ENCODE measurements at regions not wholly inside any gene's neighbourhood (a gene's known extent, or its start where the extent isn't known, plus 50 kb on each side); places are given as distances from the start of the nearest gene placed in this dataset.
A peak's percentile ranks its signal among the peaks of the same experiment; 100 is the strongest.

DNA sequence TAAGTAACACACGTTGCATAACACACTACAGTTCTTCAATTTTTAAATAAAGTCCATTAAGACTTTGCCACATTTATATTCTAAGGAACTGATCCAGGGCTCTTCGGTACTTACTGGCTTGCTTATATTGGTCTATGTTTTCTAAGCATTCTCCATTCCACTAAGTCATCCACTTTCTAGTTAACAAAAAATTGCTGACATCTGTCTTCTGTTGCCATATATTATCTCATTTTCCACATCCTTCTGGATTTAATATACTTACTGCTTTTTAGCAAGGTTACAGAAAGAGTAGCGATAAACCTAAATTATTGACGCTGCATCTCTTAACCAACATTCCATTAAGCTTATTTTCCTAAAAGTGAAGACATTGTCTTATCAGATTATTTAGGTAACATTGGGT is 238.4 kb upstream of the LRIG3 start:
- TF ChIP-seq, protein P1, sequence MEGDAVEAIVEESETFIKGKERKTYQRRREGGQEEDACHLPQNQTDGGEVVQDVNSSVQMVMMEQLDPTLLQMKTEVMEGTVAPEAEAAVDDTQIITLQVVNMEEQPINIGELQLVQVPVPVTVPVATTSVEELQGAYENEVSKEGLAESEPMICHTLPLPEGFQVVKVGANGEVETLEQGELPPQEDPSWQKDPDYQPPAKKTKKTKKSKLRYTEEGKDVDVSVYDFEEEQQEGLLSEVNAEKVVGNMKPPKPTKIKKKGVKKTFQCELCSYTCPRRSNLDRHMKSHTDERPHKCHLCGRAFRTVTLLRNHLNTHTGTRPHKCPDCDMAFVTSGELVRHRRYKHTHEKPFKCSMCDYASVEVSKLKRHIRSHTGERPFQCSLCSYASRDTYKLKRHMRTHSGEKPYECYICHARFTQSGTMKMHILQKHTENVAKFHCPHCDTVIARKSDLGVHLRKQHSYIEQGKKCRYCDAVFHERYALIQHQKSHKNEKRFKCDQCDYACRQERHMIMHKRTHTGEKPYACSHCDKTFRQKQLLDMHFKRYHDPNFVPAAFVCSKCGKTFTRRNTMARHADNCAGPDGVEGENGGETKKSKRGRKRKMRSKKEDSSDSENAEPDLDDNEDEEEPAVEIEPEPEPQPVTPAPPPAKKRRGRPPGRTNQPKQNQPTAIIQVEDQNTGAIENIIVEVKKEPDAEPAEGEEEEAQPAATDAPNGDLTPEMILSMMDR (IDR thresholded peaks at IDR 0.05): no peak
- ATAC-seq (no peak), DNase-seq (no peak)
- intact Hi-C loops (cut with DNase I, micrococcal nuclease): loop anchor here in 1 of 2 donors (10.0 kb wide), 1 partner anchor 814 kb away; no protein-coding TSS in a partner anchor
- Histone ChIP-seq H3K4me1 (ENCODE audit: low read depth) (no peaks in the 10 kb centered on the region), H3K36me3 (ENCODE audit: low read depth) (no peaks in the 10 kb centered on the region), H3K9me3 (no peaks in the 10 kb centered on the region), H3K4me3 (no peak overlapping the region)

DNA sequence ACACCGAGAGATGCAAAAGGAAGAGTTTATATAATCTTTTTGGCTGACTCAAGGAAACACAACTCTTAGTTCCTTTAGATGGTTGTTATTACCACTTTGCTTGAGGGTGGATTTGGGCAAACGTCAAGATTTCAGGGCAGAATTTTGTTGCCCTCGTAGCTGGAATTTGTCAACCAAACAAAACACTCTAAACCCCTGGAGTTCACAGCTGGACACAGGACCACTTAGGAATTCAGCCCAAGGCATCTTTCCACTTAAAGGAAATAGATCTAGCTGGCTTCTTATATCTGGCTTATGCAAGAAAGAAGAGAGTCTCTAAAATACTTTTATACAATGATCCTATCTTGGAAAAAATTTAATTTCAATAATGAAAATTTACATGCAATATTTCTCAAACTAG is 237.8 kb upstream of the LRIG3 start:
- Histone ChIP-seq H3K9me3 (no peaks in the 10 kb centered on the region), H3K4me3 (no peak overlapping the region), H3K4me1 (ENCODE audit: low read depth) (no peaks in the 10 kb centered on the region), H3K36me3 (ENCODE audit: low read depth) (no peaks in the 10 kb centered on the region)
- DNase-seq (no peak), ATAC-seq (no peak)
- intact Hi-C loops (cut with DNase I, micrococcal nuclease): loop anchor here in 1 of 2 donors (10.0 kb wide), 1 partner anchor 813 kb away; no protein-coding TSS in a partner anchor
- TF ChIP-seq, protein P1 (IDR thresholded peaks at IDR 0.05): no peak

DNA sequence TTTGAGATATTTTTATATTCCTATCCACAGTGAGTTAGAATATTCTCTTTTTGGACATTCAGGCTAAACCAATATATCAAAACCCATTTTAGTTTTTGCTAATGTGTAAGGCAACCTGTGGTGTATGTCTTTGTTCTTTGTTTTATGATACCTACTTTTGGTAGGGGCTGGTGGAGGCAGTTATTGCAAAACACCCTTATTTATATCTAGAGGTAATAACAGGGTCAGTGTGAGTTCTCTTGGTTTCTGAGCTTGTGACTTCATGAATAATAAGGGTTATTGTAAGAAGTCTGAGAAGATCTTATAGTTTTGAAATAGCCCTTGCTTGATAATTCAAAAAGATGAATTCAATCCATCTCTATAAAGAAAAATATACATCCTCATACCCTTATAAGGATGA is 235.1 kb upstream of the LRIG3 start:
- ATAC-seq (no peak), DNase-seq (no peak)
- H3K36me3 ChIP-seq (ENCODE audit: low read depth): no peaks in the 10 kb centered on the region
- TF ChIP-seq, protein P1 (IDR thresholded peaks at IDR 0.05): no peak
- no peak overlapping the region for H3K4me3 ChIP-seq
- no peaks in the 10 kb centered on the region for H3K4me1 ChIP-seq (ENCODE audit: low read depth)
- intact Hi-C loops (cut with DNase I, micrococcal nuclease): loop anchor here in 1 of 2 donors (10.0 kb wide), 1 partner anchor 811 kb away; no protein-coding TSS in a partner anchor
- H3K9me3 ChIP-seq: no peaks in the 10 kb centered on the region

DNA sequence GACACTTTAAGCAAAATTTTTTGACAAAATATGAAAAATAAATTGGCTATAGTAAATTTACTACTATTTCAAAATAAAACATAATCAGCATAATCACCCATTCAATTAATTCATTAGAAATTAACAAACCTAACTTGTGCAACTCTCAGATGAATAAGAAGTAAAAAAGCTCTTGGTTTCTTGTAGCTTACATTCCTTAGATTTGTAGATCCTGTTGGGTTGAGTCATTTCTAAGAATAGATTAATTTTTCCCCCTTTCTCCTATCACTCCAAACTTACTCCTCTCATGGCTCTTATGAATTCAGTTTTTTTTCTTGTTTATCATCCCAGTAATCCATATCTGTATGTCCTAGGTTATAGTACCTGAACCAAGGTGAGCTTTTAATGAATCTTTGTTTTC is 230.9 kb upstream of the LRIG3 start:
- ATAC-seq (no peak), DNase-seq (no peak)
- no peaks in the 10 kb centered on the region for H3K9me3 ChIP-seq
- no peaks in the 10 kb centered on the region for H3K36me3 ChIP-seq (ENCODE audit: low read depth)
- H3K4me1 ChIP-seq (ENCODE audit: low read depth): no peaks in the 10 kb centered on the region
- intact Hi-C loops (cut with DNase I, micrococcal nuclease): loop anchor here (5.0 to 10.0 kb wide), 2 partner anchors 39 to 806 kb away; no protein-coding TSS in a partner anchor
- H3K4me3 ChIP-seq: no peak overlapping the region
- TF ChIP-seq, protein P1 (IDR thresholded peaks at IDR 0.05): no peak

DNA sequence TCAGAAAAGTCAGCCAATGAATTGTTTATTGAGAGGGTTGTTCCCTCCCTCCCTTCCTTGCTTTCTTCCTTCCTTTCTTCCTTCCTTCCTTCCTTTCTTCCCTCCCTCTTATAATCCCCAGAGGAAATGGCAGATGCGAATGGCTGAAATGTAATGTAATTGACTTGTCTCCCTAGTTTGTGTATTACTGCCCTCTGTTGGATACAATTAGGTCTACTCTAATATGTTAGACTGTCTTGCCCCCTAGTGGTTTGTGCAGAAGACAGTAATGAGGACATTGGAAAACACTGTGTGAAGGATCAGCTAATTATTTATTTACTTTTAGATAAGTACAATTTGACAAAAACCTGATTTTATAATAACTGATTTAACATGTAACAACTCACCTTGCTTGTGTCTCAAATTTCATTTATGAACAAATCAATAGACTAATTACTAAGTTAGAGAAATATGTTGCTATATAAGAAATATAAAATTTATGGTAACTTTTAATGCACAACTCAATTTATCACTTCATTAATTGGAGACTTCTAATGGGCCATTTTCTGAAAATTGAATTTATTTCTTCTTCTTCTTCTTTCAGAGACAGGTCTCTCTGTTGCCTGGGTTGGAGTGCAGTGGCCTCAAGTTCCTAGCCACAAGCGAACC is 229.8 kb upstream of the LRIG3 start:
- H3K36me3 ChIP-seq (ENCODE audit: low read depth): no peaks in the 10 kb centered on the region
- no peaks in the 10 kb centered on the region for H3K9me3 ChIP-seq
- intact Hi-C loops (cut with DNase I, micrococcal nuclease): loop anchor here (5.0 to 10.0 kb wide), 2 partner anchors 38 to 805 kb away; no protein-coding TSS in a partner anchor
- TF ChIP-seq, protein P1 (IDR thresholded peaks at IDR 0.05): peak; percentile 68
- no peaks in the 10 kb centered on the region for H3K4me1 ChIP-seq (ENCODE audit: low read depth)
- no peak overlapping the region for H3K4me3 ChIP-seq
- peak in 1 of 3 donors; percentile 60 for DNase-seq
- peak; percentile 98 for ATAC-seq
